Osteocyte (in vitro differentiated cells): ENCODE measurements at regions not wholly inside any gene's neighbourhood (a gene's known extent, or its start where the extent isn't known, plus 50 kb on each side); places are given as distances from the start of the nearest gene placed in this dataset.

Experiments used
- DNase-seq: peaks from one replicate; pipeline ENCODE4 v3.0.0; 2021; ENCODE audit warnings: mixed read lengths; ENCODE audit not compliant: unreplicated experiment; ENCODE audit errors: extremely low spot score
- H3K27ac Mint-ChIP-seq: one replicate; pipeline ENCODE4 v1.8.0; 2021; ENCODE audit warnings: mild to moderate bottlenecking, mixed read lengths; ENCODE audit not compliant: unreplicated experiment
- H3K27me3 Mint-ChIP-seq: one replicate; pipeline ENCODE4 v1.8.0; 2021; ENCODE audit warnings: mixed read lengths; ENCODE audit not compliant: unreplicated experiment
- H3K36me3 Mint-ChIP-seq: one replicate; pipeline ENCODE4 v1.8.0; 2021; ENCODE audit warnings: mixed read lengths; ENCODE audit not compliant: unreplicated experiment
- H3K4me1 Mint-ChIP-seq: one replicate; pipeline ENCODE4 v1.8.0; 2021; ENCODE audit warnings: mixed read lengths; ENCODE audit not compliant: unreplicated experiment
- H3K4me3 Mint-ChIP-seq: one replicate; pipeline ENCODE4 v1.8.0; 2021; ENCODE audit warnings: mild to moderate bottlenecking, moderate library complexity, mixed read lengths; ENCODE audit not compliant: unreplicated experiment
- H3K9me3 Mint-ChIP-seq: one replicate; pipeline ENCODE4 v1.8.0; 2021; ENCODE audit warnings: mixed read lengths; ENCODE audit not compliant: unreplicated experiment
- TF ChIP-seq, protein P1 (sequence below): fragments of 200-600 bp; sonication (generic); IDR thresholded peaks from 2 replicates; pipeline ENCODE4 v1.5.0; 2021; ENCODE audit warnings: antibody characterized with exemption, mild to moderate bottlenecking, moderate library complexity

DNA sequence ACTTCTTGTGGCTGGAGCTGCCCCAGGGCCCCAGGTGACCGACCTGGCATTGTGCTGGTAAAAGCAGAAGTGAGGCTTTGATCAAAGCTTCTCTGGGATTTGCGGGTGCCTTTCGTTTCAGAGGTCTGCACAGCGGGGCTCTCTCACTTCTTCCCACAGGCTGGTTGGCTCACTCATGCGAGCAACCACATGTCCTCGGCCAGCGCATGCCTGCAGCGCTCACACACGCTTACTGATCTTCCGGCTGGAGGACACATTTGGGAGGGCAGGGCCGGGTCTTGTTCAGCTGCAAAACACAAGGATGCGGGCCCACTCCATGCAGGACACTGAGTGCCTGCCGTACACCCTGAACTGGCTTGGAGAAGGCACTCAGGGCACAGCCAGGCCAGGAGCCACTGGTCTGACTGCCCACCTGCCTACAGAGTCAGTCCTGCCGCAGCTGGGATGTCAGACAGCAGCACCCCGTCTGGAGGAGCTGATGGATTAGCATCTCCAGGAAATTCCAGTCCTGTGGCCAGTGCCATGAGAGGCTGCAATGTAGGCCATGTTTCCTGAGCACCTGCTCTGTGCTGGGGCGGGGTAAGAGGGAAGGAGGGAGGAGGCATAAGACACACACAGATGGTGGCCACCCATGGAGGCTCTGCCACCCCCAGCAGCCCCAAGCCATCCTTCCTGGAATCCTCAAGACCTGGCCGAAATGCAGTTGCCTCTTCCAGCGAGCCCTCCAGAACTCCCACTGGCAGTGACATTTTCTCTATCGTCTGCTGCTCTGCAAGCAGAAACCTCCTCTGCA, 1383.2 kb downstream of the BRD1 start:
- no peak overlapping the region for H3K4me3 Mint-ChIP-seq
- peaks cover 13% of the 10 kb centered on the region for H3K4me1 Mint-ChIP-seq
- TF ChIP-seq, protein P1, sequence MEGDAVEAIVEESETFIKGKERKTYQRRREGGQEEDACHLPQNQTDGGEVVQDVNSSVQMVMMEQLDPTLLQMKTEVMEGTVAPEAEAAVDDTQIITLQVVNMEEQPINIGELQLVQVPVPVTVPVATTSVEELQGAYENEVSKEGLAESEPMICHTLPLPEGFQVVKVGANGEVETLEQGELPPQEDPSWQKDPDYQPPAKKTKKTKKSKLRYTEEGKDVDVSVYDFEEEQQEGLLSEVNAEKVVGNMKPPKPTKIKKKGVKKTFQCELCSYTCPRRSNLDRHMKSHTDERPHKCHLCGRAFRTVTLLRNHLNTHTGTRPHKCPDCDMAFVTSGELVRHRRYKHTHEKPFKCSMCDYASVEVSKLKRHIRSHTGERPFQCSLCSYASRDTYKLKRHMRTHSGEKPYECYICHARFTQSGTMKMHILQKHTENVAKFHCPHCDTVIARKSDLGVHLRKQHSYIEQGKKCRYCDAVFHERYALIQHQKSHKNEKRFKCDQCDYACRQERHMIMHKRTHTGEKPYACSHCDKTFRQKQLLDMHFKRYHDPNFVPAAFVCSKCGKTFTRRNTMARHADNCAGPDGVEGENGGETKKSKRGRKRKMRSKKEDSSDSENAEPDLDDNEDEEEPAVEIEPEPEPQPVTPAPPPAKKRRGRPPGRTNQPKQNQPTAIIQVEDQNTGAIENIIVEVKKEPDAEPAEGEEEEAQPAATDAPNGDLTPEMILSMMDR, result no peak
- no peaks in the 10 kb centered on the region for H3K9me3 Mint-ChIP-seq
- H3K36me3 Mint-ChIP-seq, result no peaks in the 10 kb centered on the region
- no peaks in the 10 kb centered on the region for H3K27me3 Mint-ChIP-seq
- no peak overlapping the region for H3K27ac Mint-ChIP-seq
- no peak for DNase-seq

DNA sequence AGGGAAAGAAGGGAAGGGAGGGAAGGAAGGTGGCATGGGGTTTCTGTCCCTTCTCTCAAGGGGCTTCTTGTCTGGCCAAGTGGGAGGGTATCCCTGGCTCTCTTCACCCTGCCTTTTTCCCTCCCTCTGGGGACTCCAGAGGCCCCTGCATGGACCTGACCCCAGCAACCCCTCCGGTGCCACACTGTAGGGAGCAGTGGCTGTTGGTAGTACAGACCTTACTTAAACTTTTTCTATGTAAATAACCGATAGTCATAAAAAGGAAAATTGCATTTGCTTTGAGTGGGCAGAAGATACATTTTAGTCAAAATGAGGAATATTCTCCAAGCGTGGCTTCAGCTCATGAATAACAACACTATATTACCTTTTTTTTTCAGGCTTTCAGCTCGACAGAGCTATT, 1384.0 kb downstream of the BRD1 start:
- DNase-seq, result no peak
- no peak overlapping the region for H3K27ac Mint-ChIP-seq
- TF ChIP-seq, protein P1, result no peak
- no peak overlapping the region for H3K4me3 Mint-ChIP-seq
- peaks cover 13% of the 10 kb centered on the region for H3K4me1 Mint-ChIP-seq
- no peaks in the 10 kb centered on the region for H3K9me3 Mint-ChIP-seq
- H3K27me3 Mint-ChIP-seq, result no peaks in the 10 kb centered on the region
- H3K36me3 Mint-ChIP-seq, result no peaks in the 10 kb centered on the region

DNA sequence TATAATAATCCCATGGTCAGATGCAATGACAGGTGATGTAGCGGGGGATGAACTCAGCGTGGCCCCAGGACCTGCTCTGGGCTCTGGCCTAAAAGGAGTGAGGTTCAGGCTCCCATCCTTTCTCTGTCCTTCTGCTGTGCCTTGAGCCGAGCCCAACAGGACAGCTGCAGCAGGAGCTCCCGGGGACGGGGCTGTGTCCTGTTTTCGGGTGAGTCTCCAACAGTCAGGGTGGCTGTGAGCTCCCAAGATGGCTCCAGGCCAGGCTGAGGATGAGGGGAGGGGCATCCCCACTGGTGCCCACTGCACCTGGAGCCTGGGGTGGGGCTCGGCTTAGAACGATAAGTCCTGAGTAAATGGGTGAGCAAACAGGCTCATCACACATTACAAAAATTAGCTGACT, 1385.0 kb downstream of the BRD1 start:
- H3K4me1 Mint-ChIP-seq, result peaks cover 13% of the 10 kb centered on the region
- H3K36me3 Mint-ChIP-seq, result no peaks in the 10 kb centered on the region
- no peak overlapping the region for H3K27ac Mint-ChIP-seq
- DNase-seq, result no peak
- H3K9me3 Mint-ChIP-seq, result no peaks in the 10 kb centered on the region
- TF ChIP-seq, protein P1, result no peak
- no peaks in the 10 kb centered on the region for H3K27me3 Mint-ChIP-seq
- no peak overlapping the region for H3K4me3 Mint-ChIP-seq

DNA sequence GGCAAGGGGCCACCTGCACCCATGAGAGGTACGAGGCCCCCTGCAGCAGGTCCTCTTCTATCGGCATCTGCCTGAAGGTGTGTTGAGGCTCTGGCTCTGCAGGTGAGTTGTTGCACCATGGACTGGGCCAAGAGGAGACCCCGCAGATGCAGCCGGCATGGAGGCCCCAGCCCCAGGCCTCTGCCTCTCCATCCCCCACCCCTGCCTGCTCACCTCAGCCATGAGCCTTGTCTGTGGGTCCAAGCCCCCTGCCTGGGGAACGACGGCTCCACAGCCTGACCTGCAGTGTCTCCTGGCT, 1386.2 kb downstream of the BRD1 start:
- Mint-ChIP-seq H3K4me3 (no peak overlapping the region), H3K36me3 (no peaks in the 10 kb centered on the region), H3K27ac (no peak overlapping the region), H3K27me3 (no peaks in the 10 kb centered on the region), H3K4me1 (peaks cover 13% of the 10 kb centered on the region), H3K9me3 (no peaks in the 10 kb centered on the region)
- DNase-seq, result no peak
- TF ChIP-seq, protein P1, result no peak

DNA sequence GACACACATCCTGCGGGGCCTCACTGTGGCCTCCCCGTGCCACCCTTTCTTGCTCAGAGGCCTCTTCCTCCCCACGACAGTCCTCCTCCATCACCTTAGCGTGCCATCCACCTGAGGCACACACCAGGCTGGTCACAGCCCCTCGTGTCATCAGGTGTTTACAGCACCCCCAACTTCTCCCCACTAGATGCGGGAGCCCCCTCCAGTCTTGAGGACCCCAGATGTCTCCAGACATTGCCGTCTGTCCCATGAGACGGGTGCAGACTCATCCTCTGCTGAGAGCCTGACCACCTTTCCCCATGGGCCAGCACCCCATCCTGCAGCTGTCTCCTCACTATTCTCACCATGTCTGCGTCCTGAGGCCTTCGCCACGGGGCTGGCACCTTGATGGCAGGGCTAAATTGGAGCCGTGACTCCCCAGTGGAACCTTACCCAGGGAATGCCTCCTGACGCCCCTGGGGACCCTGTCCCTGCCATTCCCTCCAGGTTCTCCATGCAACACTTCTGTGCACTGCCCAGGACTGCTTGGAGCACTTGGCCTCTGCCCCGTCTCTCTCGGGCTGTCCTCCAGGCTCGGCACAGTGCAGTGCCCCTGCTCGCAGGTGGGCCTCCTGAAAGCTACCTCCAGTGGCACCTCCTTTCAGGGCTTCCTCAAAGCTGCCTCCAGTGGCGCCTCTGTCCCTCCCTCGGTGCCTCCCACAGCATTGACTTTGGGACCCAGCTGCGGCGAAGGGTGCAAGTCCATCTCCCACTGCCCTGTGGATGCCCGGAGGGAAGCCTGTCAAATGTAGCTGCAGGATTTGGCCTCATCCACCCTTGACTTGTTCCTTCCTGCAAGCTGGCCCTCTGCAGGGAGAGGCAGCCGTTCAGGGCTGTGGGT, 1386.8 kb downstream of the BRD1 start:
- no peak overlapping the region for H3K4me3 Mint-ChIP-seq
- no peak overlapping the region for H3K27ac Mint-ChIP-seq
- H3K27me3 Mint-ChIP-seq, result no peaks in the 10 kb centered on the region
- TF ChIP-seq, protein P1, result no peak
- DNase-seq, result no peak
- no peaks in the 10 kb centered on the region for H3K9me3 Mint-ChIP-seq
- H3K36me3 Mint-ChIP-seq, result no peaks in the 10 kb centered on the region
- H3K4me1 Mint-ChIP-seq, result peaks cover 9% of the 10 kb centered on the region
